Activated CD4-positive, alpha-beta T cell treated with anti-CD3 and anti-CD28 coated beads for 24 hours (primary cell): ENCODE measurements at regions not wholly inside any gene's neighbourhood (a gene's known extent, or its start where the extent isn't known, plus 50 kb on each side); places are given as distances from the start of the nearest gene placed in this dataset.
"Not testable (repeated sequence)": the region's sequence is repeated elsewhere in the genome, so short reads cannot be mapped to it uniquely, and the experiment has no call there.

Experiments used
- DNase-seq, 2 donors: peaks; one replicate each; pipeline ENCODE4 v3.0.0-alpha.2; 2020; ENCODE audit warnings: low read depth in 2 of 2

DNA sequence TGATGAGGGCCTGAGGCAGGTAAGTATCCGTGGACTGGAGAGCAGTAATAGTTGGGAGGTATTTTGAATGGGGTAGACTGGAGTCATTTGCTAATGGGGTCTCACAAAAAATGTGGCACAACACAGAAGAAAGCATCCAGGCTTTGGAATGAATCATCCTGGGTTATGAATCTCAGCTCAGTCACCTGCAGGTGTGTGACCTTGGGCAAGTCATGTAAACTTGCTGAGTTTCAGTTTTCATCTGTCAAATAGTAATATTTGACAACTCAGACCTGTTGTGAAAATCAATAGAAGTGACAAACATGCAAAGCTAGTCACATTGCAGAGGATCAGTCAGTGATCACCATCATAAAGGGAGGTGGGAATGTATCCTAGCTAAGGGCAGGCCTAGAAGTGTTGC is 232.0 kb upstream of the TENM4 start:
- DNase-seq, result no peak

DNA sequence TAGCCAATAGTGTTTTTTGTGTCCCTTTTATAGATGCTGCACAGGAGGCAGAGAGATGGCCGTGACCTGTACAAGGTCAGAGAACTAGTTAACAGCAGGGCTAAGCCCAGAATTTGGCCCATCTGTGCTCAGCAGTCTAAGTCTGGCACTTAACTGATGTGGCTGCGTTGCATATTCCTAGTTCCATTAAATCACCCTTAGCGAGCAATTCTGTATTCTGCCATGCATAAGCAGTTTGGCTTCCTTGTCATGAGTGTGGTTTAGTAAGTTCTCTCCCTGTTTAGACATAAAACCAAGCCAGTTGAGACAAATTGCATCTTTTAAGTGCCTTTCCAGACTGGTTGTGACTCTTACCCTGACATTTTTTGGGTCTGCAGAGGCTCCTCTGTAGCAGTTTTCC is 230.6 kb upstream of the TENM4 start:
- DNase-seq, result no peak

DNA sequence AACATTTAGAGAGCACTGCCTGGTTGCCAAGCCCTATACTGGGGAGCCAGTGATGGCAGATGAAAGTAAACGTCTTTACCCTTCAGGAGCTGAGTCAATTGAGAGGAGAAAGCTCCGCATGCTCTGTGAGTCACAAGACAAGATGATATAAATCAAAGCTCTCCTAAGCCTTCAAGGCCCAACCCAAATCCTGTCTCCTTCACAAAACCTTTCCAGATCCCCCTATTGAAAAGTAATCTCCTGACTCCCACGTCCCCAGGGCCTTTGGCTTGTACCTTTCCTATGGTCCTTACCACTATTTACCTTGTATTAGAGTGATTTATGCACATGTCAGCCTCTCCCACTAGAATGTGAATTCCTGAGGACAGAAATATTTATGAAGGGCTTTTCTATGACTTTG is 230.1 kb upstream of the TENM4 start:
- no peak for DNase-seq

DNA sequence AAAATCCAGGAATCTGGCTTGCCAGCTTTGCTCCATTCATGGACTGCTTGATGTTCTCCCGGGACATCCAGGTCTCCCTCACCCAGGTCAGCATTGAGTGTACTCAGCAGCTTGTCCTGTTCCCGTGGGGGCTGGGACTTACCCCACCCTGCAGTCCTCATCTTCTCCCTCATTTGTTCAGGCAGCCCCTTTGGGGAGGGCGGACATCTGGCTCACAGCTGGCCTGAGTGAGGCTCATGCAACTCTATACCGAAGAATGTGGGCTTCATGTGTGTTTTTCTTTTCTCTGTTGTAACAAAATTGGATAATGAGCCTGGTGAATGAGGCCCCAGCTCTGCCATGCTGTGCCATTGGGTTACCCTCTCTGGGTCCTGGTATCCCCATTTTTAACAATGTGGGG is 227.7 kb upstream of the TENM4 start:
- no peak for DNase-seq

DNA sequence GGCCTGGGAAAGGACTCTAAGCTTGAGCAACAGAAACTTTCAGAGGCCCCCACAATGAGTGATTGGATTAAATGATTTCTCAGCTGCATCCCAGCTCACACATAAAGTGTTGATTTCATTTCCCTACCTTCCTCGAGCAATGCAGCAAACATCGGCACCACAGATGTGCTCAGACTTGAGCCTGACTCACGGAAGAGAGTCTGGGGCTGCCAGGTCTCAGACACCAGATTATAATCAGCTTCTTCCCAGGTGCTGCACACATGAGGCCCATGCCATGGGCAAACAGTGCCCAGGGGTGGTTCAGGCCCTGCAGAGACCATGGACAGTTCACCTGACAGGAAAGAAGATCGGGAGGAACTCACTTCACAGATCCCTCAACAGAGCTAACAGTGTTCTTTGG is 226.6 kb upstream of the TENM4 start:
- DNase-seq, result no peak

DNA sequence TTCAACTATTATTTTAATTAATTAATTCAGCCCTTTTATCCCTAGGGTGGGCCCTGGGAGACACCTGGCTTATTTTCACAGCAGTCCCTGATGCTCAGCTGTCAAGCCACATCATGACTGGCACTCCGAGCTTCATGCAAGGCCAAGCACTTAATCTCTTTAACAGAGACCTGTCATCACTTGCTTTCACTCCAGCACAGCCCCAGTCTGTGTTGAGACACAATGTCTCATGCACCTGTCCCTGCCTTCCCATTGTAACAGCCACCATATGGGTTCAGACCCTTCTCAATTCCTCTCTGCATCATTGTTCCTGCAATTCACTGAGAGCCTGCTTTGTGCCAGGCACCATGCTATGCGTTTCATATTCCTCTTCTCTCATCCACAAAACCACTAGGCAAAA is 222.2 kb upstream of the TENM4 start:
- no peak for DNase-seq

DNA sequence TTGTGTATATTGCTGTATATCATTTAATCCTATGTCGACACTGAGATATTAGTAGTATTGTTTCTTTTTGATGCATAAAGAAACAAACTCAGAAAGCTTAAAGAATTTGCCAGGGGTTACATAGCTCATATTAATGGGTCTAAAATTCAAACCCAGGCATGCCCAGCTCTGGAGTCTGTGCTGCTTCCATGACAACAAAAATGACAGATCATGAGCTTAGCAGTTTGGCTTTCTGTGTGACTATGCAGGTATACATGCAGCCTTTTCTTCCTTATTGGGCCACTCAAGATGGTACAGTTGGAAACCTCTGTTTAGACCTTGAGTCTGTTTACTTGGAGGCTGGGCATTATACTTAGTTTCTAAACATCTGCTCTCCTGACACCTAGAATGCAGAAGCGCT is 220.5 kb upstream of the TENM4 start:
- no peak for DNase-seq

DNA sequence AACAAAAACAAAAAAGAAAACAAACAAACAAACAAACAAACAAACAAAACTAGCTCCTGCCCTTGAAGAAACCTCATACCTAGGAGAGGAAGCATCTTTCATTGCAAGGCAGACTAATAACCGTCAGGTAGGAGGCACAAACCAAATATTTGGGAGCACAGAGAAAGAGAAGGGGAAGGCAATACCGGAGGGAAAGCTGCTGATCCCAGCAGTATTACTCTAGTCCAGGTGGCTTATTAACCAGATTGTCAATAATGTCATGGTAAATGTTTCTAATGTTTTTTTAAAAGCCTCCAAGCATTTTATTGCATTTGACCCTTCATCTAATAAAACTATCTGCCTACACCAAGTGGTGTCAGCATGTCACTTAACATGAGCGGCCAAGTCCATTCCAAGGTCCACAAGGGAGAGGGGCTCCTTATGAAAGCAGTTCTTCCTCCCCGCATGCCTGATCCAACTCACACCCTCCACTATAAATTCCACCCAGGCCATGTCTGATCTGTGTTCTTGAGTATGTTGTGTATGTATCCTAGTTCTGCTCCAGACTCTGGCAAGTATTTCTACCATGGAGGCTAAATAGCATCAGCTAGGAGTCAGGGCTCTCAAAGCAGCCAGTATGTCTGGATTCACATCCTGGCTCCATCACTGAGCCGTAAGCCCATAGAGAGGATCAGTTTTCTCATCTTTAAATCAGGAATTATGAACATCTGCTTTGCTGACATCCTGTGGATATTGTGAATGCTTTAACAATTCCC is 208.1 kb upstream of the TENM4 start:
- DNase-seq, result no peak

DNA sequence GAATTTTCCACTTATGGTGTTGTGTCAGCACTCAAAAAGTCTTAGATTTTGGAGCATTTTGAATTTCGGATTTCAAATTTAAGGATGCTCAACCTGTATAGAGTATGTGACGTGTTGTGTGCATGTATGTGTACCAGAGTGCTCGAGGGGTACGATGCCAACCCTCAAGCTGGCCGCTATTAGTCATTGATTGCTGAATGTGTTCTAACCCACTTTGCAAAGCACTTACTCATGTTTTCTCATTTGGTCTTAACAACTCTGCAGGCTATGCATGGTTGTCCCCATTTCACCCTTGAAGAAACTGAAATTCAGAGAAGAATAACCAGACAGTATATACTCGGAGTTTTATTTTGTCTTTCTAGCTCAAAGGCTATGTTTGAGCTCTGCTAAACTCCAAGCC is 196.4 kb upstream of the TENM4 start:
- no peak for DNase-seq

DNA sequence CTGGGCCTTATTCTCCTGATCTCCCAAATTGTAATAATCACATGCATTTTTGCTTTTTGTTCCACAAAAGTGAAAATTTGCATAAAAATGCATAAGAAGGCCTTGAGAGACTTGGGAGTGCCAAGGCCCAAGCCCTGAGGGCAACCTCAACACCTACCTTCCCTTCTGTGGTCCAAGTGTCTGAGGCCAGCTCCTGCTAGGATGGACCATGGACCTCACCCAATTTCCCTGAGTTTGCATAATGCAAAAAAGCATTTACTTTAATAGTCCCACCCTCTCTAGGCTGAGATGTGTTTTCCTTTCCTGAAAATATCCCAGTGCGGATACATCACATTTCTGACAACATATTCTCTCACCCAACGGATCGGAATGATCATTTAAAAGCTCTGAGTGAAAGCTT is 194.1 kb upstream of the TENM4 start:
- DNase-seq, result no peak

DNA sequence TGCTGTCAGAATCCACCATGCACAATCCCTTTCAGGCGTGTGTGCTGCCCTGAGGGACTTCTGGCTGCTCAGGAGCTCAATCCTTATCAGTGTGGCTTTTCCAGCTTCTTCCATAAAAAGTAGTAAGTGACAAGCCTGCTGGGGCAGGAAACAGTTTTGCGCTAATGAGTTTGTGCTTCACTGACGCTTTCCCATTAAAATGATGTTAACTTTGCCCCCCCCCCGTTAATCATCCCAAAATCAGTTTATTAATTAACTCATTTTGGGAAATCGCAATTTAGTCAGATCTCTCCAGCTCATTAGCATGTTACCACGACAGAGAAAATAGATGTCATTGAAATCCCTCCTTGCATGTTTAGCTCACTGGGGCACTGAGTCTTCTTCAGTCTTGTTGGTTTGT is 186.5 kb upstream of the TENM4 start:
- no peak for DNase-seq

DNA sequence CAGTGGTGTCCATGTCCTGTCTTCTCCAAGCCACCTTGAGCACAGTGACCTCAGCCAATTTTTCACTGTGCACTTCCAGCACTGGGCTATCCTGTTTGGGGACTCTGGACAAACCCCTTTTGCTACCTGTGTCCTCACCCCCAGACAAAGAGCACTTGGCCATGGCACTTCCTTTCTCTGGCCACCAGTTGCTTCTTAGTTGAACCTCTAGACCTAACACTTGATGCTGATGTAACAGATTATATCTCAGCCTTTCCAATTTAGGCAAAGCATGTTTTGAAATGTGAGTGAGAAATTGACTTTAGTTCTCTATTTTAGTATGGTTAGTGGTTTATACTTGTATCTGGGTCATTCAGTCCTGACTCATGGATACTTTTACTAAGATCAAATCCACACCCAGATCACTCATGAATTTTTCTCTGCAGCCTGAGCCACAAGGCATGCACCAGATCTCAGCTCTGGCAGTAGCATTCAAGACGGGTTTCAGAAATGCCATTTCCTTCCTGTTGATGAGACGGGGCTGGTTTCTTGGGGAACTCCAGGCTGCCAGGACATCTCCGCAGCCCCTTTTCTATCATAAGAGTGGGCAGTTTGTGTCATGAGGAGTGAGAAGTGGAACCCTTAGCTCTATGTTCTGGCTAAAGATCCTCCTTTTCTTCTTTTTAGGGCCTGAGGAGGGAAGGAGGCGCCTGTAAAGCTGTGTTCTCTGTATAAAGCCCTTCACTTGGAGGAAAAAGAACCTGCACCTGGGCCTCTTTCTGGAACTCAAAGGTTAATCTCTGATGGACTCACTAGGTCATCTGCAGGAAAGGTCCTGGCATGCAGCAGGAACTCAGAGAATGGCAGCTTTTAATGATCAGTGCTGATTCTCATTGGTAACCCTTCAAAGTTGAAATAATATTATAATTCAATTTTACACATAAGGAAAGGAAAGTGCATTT is 185.6 kb upstream of the TENM4 start:
- DNase-seq, result no peak

DNA sequence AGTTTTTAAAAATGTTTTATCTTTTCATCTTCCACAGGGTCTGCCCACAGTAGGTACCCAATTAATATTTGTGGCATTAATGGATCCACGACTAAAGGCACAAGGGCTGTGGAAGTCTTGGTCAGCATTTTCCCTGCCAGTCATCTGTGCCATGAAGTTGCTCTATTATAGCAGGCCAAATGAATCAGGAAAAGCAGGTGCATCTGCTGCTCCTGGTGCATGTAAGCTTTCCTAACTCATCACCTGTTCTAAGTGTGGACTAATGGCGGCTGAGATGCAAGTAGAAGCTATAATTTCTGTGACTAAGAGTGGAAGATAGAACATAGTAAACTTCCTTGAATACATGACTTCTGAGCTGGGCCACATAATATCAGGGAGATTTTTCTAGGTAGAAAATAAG is 182.5 kb upstream of the TENM4 start:
- DNase-seq, result no peak

DNA sequence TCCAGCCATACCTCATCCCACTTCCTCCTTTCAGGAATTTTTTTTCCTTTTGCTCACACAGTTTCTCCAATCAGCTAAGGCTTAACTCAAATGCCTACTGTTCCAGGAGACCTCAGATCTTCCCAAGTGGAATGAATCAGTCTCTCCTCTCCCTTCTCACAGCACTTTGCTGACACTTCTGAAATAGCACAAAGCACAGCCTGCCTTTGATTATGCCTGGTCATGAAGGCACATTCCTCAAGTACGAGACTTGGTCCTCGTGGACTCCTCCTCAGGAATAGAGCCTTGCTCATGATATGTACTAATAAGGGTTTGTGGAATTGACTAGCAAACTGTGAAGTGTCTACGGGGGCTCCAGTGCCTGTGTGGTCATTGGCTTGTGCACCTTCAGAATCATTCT is 176.7 kb upstream of the TENM4 start:
- no peak for DNase-seq

DNA sequence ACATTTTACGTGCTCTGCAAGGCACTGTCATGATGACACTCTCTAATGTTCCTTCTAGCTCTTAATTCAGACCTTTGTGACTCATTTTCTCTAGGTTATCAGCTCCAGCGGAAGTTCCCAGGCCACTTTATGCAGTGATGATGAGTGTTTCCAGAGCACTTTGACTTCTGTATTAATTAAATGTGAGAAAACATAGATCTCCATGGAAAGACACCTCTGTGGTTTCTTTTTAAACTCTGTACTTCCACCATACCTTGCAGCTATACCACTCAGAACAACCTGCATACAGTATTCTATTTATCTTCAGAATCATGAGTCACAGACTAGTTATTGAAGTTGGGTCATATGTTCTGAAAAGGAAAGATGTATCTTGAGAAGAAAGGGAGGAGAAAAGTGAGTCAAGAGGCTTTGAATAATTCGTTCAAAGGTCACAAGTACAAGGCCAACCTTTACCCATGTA is 175.6 kb upstream of the TENM4 start:
- DNase-seq, result no peak

DNA sequence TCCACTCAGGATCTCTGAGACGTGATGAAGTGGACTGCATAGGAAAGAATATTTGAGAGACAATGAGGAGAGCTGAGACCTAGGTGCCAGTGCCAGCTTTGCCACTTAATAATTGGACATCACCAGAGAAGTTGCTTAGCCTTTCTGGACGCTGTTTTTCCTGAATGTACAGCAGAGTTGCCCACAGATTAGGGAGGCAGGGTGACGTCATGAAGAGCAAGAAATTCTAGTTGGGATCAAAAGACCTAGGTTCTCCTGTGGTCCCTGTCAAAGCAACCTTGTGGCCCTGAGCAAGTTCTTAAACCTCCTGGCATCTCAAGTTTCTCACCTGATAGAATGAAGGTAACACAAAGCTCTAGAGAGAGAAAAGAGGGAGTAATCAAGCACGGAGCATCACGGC is 174.6 kb upstream of the TENM4 start:
- DNase-seq, result no peak

DNA sequence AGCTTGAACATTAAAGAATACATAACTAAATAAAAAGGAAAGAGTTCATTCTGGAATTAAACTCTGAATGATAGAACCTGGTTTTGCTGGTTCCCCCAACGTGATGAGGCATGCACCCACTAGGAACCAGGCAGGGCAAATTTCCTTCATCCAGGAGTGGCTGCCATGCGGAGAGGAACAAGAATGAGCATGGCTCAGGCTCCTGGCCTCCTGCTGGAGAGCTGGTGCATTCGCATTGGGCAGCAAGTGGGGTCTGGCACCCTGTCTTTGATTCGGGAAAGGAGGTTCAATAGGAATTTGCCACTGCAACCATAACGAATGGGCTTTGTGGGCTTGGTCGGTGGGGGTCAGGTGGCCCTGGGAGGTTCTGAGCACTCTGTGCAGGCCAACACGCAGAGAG is 169.8 kb upstream of the TENM4 start:
- DNase-seq, result no peak

DNA sequence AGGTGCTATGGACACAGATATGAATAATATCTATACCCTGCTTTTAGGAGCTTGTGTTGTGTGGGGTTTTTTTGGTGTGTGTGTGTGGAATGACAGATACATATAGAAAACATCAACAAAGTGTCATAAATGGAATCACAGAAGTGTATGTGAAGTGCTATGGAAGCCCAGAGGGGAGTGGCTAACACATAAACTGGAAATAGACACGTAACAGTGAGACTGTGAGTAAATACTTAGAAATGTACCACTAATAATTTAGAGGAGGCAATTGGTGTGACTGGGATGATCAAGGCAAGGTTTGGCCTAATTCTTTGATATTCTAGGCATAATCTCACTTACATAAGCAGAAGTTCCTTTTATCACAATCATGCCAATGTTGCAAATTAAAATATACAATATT is 169.3 kb upstream of the TENM4 start:
- no peak for DNase-seq

DNA sequence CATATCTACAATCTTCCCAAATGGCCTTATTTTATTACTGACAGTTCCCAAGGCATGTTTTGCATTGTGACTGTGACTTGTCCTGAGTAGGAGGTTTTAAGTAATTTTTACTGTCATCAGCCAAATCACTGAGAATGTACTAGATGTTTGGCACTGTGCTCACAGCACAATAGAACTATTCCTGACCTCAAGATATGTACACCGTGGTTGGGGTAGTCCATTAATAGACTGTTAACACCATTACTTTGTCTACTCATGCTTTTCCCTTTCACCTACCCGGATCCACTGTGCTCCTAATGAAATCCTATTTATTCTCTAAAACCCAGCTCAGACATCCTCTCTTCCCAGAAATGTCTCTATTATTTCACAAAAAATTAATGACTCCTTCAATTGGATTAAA is 168.7 kb upstream of the TENM4 start:
- DNase-seq, result no peak

DNA sequence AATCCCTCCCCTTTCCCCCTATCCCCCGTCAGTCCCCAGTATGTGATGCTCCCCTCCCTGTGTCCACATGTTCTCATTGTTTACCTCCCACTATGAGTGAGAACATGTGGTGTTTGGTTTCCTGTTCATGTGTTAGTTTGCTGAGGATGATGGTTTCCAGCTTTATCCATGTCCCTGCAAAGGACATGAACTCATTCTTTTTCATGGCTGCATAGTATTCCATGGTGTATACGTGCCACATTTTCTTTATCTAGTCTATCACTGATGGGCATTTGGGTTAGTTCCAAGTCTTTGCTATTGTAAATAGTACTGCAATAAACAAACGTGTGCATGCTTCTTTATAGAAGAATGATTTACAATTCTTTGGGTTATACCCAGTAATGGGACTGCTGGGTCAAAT is 165.6 kb upstream of the TENM4 start:
- DNase-seq, result not testable (repeated sequence)

DNA sequence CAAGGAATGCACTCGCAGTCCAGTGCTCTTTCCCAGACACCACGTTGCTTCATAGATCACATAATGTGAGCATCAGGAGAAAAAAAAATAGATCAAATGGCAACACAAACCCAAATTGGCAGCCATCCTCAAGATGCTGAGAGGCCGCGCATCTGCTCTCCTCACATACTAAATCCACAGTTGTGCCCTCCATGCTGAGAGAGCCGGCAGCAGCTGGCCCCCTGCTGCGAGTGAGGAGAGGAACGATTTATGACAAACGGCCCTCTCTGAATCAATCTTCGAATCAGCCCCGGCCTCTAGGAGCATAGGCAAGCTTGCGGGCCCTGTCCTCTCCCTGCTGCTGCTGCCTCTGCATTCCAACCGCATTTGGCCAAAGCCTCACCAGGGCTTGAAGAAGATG is 159.9 kb upstream of the TENM4 start:
- no peak for DNase-seq

DNA sequence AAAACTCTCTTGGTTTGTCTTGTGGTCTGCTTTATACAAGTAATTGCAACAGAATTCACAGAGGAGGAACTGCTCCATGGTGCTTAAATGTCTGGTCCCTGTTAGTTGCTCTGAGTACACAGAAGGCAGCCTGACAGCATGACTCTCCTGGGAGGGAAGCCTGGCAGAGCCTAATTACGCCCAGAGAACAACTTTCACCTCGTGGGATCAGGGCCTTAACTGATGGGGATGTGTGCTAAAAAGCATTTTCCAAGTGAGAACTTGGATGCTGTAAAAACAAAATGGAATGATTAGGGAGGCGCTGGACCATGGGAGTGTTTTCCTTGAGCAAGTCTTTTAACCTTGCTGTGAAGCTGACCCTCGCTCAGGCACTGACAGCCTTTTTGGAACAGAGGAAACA is 154.0 kb upstream of the TENM4 start:
- DNase-seq, result no peak

DNA sequence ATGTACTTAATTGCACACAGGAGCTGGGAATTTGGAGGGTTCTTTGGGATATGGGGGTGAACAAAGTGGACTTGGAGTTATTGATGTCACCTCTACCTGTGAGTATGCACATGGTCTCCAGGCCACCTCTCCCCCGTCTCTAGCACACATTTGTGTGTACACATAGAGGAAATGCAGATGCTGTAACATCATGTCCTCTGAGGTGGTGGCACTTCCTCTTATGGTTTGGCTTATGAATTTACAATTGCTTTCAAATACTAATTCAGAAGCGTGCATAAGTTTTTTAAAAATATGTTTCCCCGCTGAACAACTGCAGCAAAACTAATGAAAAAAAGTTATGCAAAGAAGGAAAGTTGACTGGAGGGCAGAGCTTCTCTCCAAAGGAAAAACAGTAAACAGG is 152.0 kb upstream of the TENM4 start:
- no peak for DNase-seq
